K562 (cell line): ENCODE measurements at regions not wholly inside any gene's neighbourhood (a gene's known extent, or its start where the extent isn't known, plus 50 kb on each side); places are given as distances from the start of the nearest gene placed in this dataset.

Experiments used
- ATAC-seq: fragments of 200-7000 bp; cut with Tn5 transposase; 3 replicates; pipeline ENCODE4 v1.9.1; 2020; ENCODE audit warnings: moderate library complexity
- BruUV-seq: library from RNA; stranded (reverse); fragments of 400-500 nt; replicated peaks from 2 replicates; lab custom pipeline; 2021; lab: Mats Ljungman, UMichigan
- CTCF ChIA-PET: fragments of 300-600 bp; formaldehyde crosslinking; extraction: SDS; loops from one replicate; lab custom pipeline; 2021; ENCODE audit warnings: low intra/inter-chr PET ratio; lab: Yijun Ruan, JAX
- POLR2A ChIA-PET: fragments of 300-600, 350-650 bp; sonication (Branson Sonifier 250); formaldehyde crosslinking; extraction: SDS; loops from one replicate; lab custom pipeline; 2021; ENCODE audit warnings: antibody characterized with exemption, inconsistent platforms; lab: Yijun Ruan, JAX
- DNase-seq, 4 experiments: peaks; one replicate each; pipeline versions ENCODE4 v3.0.0 to v3.0.0-alpha.2; 2011 to 2018; ENCODE audit warnings: low spot score in 3 of 4, mixed read lengths in 3 of 4; ENCODE audit errors: extremely low read depth in 1 of 4
- FAIRE-seq: peaks from 2 replicates; lab custom pipeline; 2011; peaks lifted over from hg19 to GRCh38; lab: Jason Lieb, UNC
- H2AFZ ChIP-seq: 2 replicates; pipeline ENCODE4 v1.6.0; 2011; ENCODE audit warnings: low read depth, low read length, control low read depth, inconsistent platforms
- H3K27ac ChIP-seq: fragments of 200-600 bp; 3 replicates; pipeline ENCODE4 v1.8.0; 2011; ENCODE audit warnings: low read depth, mild to moderate bottlenecking, control low read depth, inconsistent platforms, low read length, moderate library complexity, mixed read lengths; ENCODE audit errors: extremely low read depth
- H3K27me3 ChIP-seq, 2 experiments: fragments of 300-600 bp in 1 of 2; 2 replicates in 1 of 2; 3 replicates in 1 of 2; pipeline versions ENCODE4 v1.6.0 to v1.8.0; 2011; ENCODE audit warnings: inconsistent platforms in 2 of 2, low read length in 2 of 2, mild to moderate bottlenecking in 1 of 2, mixed read lengths in 1 of 2, moderate library complexity in 1 of 2; ENCODE audit not compliant: control insufficient read depth in 2 of 2, insufficient read depth in 2 of 2
- H3K36me3 ChIP-seq: fragments of 300-600 bp; 3 replicates; pipeline ENCODE4 v1.8.0; 2011; ENCODE audit warnings: mild to moderate bottlenecking, low read length, inconsistent platforms; ENCODE audit not compliant: control insufficient read depth, insufficient read depth
- H3K4me1 ChIP-seq, 2 experiments: fragments of 200-600 bp in 1 of 2; replicated peaks in 1 of 2; 2 replicates in 1 of 2; 3 replicates in 1 of 2; pipeline versions ENCODE4 v1.5.1 to v1.8.0; 2011; ENCODE audit warnings: inconsistent platforms in 2 of 2, low read length in 2 of 2, mild to moderate bottlenecking in 1 of 2, mixed read lengths in 1 of 2, moderate library complexity in 1 of 2; ENCODE audit not compliant: control insufficient read depth in 2 of 2, insufficient read depth in 2 of 2
- H3K4me2 ChIP-seq: 2 replicates; pipeline ENCODE4 v1.6.1; 2011; ENCODE audit warnings: low read length, control low read depth, inconsistent platforms, mixed read lengths; ENCODE audit not compliant: insufficient read depth
- H3K4me3 ChIP-seq: fragments of 200-600 bp; sonication (generic), shearing (Covaris generic); 2 replicates; pipeline ENCODE4 v1.5.1; 2016; ENCODE audit warnings: control low read depth, inconsistent platforms
- H3K79me2 ChIP-seq: fragments of 200-600 bp; 3 replicates; pipeline ENCODE4 v1.8.0; 2011; ENCODE audit warnings: low read length, inconsistent platforms; ENCODE audit not compliant: control insufficient read depth, insufficient read depth
- H3K9ac ChIP-seq, 2 experiments: 2 replicates each; pipeline versions ENCODE4 v1.6.0 to v1.6.1; 2011; ENCODE audit warnings: low read depth in 2 of 2, low read length in 2 of 2, control low read depth in 1 of 2, inconsistent platforms in 1 of 2, mild to moderate bottlenecking in 1 of 2, mixed read lengths in 1 of 2; ENCODE audit not compliant: insufficient read depth in 1 of 2
- H3K9me1 ChIP-seq: one replicate; pipeline ENCODE4 v1.6.0; 2011; ENCODE audit warnings: inconsistent platforms, mild to moderate bottlenecking, low read length, moderate library complexity; ENCODE audit not compliant: control insufficient read depth, insufficient read depth
- H3K9me3 ChIP-seq: replicated peaks from 2 replicates; pipeline ENCODE4 v1.5.1; 2011; ENCODE audit warnings: low read depth, low read length, inconsistent platforms; ENCODE audit not compliant: control insufficient read depth, insufficient read depth
- H4K20me1 ChIP-seq: replicated peaks from 2 replicates; pipeline ENCODE4 v1.6.1; 2011; ENCODE audit warnings: low read length, inconsistent platforms, mixed read lengths; ENCODE audit not compliant: control insufficient read depth, insufficient read depth
- BDP1 ChIP-seq: IDR thresholded peaks from 3 replicates; pipeline ENCODE4 v1.6.1; 2011; ENCODE audit not compliant: insufficient read length, insufficient read depth
- DMBX1 ChIP-seq: fragments of 250-450 bp; sonication (Bioruptor Pico); IDR thresholded peaks from 2 replicates; pipeline ENCODE4 v1.8.0; 2022; ENCODE audit warnings: inconsistent platforms, mild to moderate bottlenecking, moderate library complexity, borderline replicate concordance
- HMG20B ChIP-seq: fragments of 250-450 bp; sonication (Bioruptor Pico); IDR thresholded peaks from 2 replicates; pipeline ENCODE4 v1.5.0; 2021; ENCODE audit warnings: mild to moderate bottlenecking
- HNRNPUL1 ChIP-seq: fragments of 200-400 bp; formaldehyde crosslinking; IDR thresholded peaks from 2 replicates; pipeline ENCODE4 v1.6.1; 2017; ENCODE audit warnings: low read length
- MBD2 ChIP-seq: sonication (generic); IDR thresholded peaks from 2 replicates; pipeline ENCODE4 v1.6.1; 2016; ENCODE audit warnings: low read depth, borderline replicate concordance
- MTF1 ChIP-seq: fragments of 250-450 bp; sonication (Bioruptor Pico); IDR thresholded peaks from 2 replicates; pipeline ENCODE4 v1.9.0; 2021; ENCODE audit warnings: moderate library complexity, mild to moderate bottlenecking, inconsistent platforms, borderline replicate concordance
- NCOA6 ChIP-seq: fragments of 450-650 bp; IDR thresholded peaks from 2 replicates; pipeline ENCODE4 v1.6.1; 2017; ENCODE audit warnings: mild to moderate bottlenecking
- RBFOX2 ChIP-seq: fragments of 200-400 bp; formaldehyde crosslinking; IDR thresholded peaks from 2 replicates; pipeline ENCODE4 v1.6.1; 2017; ENCODE audit warnings: low read depth, mild to moderate bottlenecking, low read length, moderate library complexity
- SRSF3 ChIP-seq: fragments of 200-400 bp; formaldehyde crosslinking; IDR thresholded peaks from 2 replicates; pipeline ENCODE4 v1.6.1; 2016; ENCODE audit warnings: mild to moderate bottlenecking, low read length, moderate library complexity; ENCODE audit not compliant: insufficient read depth
- ZNF696 ChIP-seq: fragments of 250-450 bp; sonication (Bioruptor Pico); conservative IDR thresholded peaks from 2 replicates; pipeline ENCODE4 v1.4.0; 2020; ENCODE audit warnings: mild to moderate bottlenecking, moderate library complexity
- WGBS: fragments of 100-300 bp; shearing (Covaris generic); methylation state at CpG from one replicate; pipeline ENCODE4 v1.1.6; 2016; ENCODE audit warnings: low coverage, mixed read lengths; ENCODE audit not compliant: insufficient coverage; ENCODE audit errors: missing lambda C conversion rate; 5-methylcytosine and 5-hydroxymethylcytosine counted together
- in situ Hi-C: fragments of 300-500 bp; cut with MboI; formaldehyde crosslinking; loops from 4 replicates; pipeline ENCODE4 v1.15.0; 2018; ENCODE audit warnings: inconsistent platforms, mixed read lengths
- intact Hi-C: fragments of 100-400 bp; cut with micrococcal nuclease; formaldehyde crosslinking; loops from 2 replicates; pipeline ENCODE4 v1.14.2; 2022

DNA sequence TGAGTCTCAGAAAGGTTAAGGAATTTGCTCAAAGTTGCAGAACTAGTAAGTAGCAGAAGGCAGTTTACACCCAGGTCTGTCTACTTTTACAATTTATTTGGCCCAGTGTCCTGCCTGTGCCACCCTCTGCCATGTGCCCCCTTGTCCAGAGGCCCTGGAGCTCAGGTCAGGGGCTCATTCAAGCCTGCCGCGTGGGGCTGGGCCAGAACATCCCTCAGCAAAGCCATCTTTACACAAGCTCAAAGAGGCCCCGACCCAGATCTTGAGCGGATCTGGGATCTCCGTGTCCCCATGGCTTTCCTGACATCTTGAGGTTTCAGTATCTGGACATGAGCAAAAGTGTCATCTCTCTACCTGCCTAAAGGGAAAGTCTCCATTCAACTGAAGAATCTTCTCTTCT, 76.4 kb upstream of the VSTM2B start (continued):
- TF ChIP-seq MBD2 (no peak), SRSF3 (no peak)

DNA sequence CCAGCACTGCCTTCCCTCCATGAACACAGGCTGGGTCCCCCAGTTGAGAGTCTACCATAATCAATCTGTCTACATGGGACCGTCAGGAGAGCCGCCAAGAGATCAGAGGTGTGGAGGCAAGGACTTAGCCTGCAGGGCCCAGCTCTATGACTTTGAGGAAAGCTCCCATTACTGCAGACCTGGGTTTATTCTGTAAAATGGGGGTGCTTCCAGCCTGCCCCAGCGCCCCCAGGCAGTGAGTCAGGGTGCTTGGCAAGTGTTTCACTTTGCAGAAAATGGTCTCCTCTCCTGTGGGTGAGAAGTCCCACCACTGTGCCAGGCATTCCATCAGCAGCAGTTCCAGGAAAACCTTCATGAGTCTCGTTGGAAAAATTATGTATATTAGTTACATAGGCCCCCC, 75.5 kb upstream of the VSTM2B start:
- in situ Hi-C loops: no loop called here
- H3K9me1 ChIP-seq: no peaks in the 10 kb centered on the region
- H3K4me2 ChIP-seq: no peak overlapping the region
- no peak overlapping the region for H3K4me3 ChIP-seq
- POLR2A ChIA-PET: no interaction called here
- FAIRE-seq (no peak), ATAC-seq (no peak), DNase-seq (no peak)
- TF ChIP-seq BDP1: no peak
- TF ChIP-seq MTF1: no peak
- no peak for TF ChIP-seq DMBX1 (CRISPR knock-in tag)
- TF ChIP-seq RBFOX2: no peak
- no peak for TF ChIP-seq HMG20B (CRISPR knock-in tag)
- TF ChIP-seq HNRNPUL1: no peak
- no peak for TF ChIP-seq ZNF696 (CRISPR knock-in tag)
- TF ChIP-seq NCOA6: no peak
- BruUV-seq: no TSS peak
- no peaks in the 10 kb centered on the region for H3K4me1 ChIP-seq
- 2% methylated on average over 4 of the region's 4 CpGs for WGBS
- intact Hi-C loops: no loop called here
- H3K36me3 ChIP-seq: no peaks in the 10 kb centered on the region
- no peaks in the 10 kb centered on the region for H3K9me3 ChIP-seq
- H3K79me2 ChIP-seq: no peaks in the 10 kb centered on the region
- H3K9ac ChIP-seq: no peak overlapping the region
- 0 out of 2 replicates have a peak, but pooled peaks cover 4% of the 10 kb centered on the region for H4K20me1 ChIP-seq
- H3K27ac ChIP-seq: no peak overlapping the region
- peaks cover 0 to 7% of the 10 kb centered on the region in 2 experiments; a peak in 1 of 5 replicates for H3K27me3 ChIP-seq
- CTCF ChIA-PET: no interaction called here
- no peak overlapping the region for H2AFZ ChIP-seq
